ENCODE measurements at regions not wholly inside any gene's neighbourhood (a gene's known extent, or its start where the extent isn't known, plus 50 kb on each side); places are given as distances from the start of the nearest gene placed in this dataset.

GRCh38 chr5:101605700-101606099, 690.4 kb downstream of the SLCO4C1 start:
- no peak overlapping the region for H3K27ac ChIP-seq (ENCODE audit: low read length)
- in situ Hi-C loops (cut with HindIII; ENCODE audit: low pct_unique_long_range_greater_than_20kb, low sequenced_read_pairs) (no loop called here), intact Hi-C loops (cut with micrococcal nuclease; ENCODE audit: unreplicated experiment) (no loop called here)
- H3K4me3 ChIP-seq (ENCODE audit: low read depth in 2 of 2, low read length in 2 of 2) = no peak overlapping the region
- ChIA-PET POLR2A (no interaction called here), CTCF (no interaction called here)
- H3K4me1 ChIP-seq (ENCODE audit: control insufficient read depth, insufficient read depth, low read length) = no peaks in the 10 kb centered on the region
- BruUV-seq (replicated peaks) = no TSS peak
- no peak for TF ChIP-seq POLR2AphosphoS5 (IDR thresholded peaks at IDR 0.05; ENCODE audit: low read depth, low read length)
- TF ChIP-seq CTCF (IDR thresholded peaks at IDR 0.05) = no peak
- no peak for TF ChIP-seq TCF7L2 (IDR thresholded peaks at IDR 0.05; ENCODE audit: low read depth, low read length)
- no peak for TF ChIP-seq SIN3A (IDR thresholded peaks at IDR 0.05; ENCODE audit: borderline replicate concordance, insufficient read depth, low read depth, low read length)
- H3K9me3 ChIP-seq (ENCODE audit: control insufficient read depth, insufficient read depth, low read depth, low read length) = no peaks in the 10 kb centered on the region
- no peaks in the 10 kb centered on the region for H3K36me3 ChIP-seq (ENCODE audit: control insufficient read depth, insufficient read depth, low read length)
- no peak for ATAC-seq
- no peaks in the 10 kb centered on the region for H3K27me3 ChIP-seq (ENCODE audit: control insufficient read depth, insufficient read depth, low read length)
- DNase-seq (ENCODE audit: low read depth, low spot score) = no peak

GRCh38 chr5:101600614-101601013, 695.5 kb downstream of the SLCO4C1 start:
- intact Hi-C loops (cut with micrococcal nuclease; ENCODE audit: unreplicated experiment) = no loop called here
- no TSS peak for BruUV-seq (replicated peaks)
- ChIA-PET CTCF (no interaction called here), POLR2A (no interaction called here)
- Histone ChIP-seq H3K4me3 (ENCODE audit: low read depth in 2 of 2, low read length in 2 of 2) (no peak overlapping the region), H3K36me3 (ENCODE audit: control insufficient read depth, insufficient read depth, low read length) (no peaks in the 10 kb centered on the region), H3K4me1 (ENCODE audit: control insufficient read depth, insufficient read depth, low read length) (no peaks in the 10 kb centered on the region), H3K27ac (ENCODE audit: low read length) (no peak overlapping the region), H3K27me3 (ENCODE audit: control insufficient read depth, insufficient read depth, low read length) (no peaks in the 10 kb centered on the region), H3K9me3 (ENCODE audit: control insufficient read depth, insufficient read depth, low read depth, low read length) (0 out of 2 replicates have a peak, but pooled peaks cover 5% of the 10 kb centered on the region)
- in situ Hi-C loops (cut with HindIII; ENCODE audit: low pct_unique_long_range_greater_than_20kb, low sequenced_read_pairs) = no loop called here
- TF ChIP-seq REST (IDR thresholded peaks at IDR 0.05; ENCODE audit: insufficient read depth in 1 of 2, low read depth in 2 of 2, low read length in 1 of 2) (no peak), TCF7L2 (IDR thresholded peaks at IDR 0.05; ENCODE audit: low read depth, low read length) (no peak), CTCF (IDR thresholded peaks at IDR 0.05) (no peak), POLR2AphosphoS5 (IDR thresholded peaks at IDR 0.05; ENCODE audit: low read depth, low read length) (no peak), SIN3A (IDR thresholded peaks at IDR 0.05; ENCODE audit: borderline replicate concordance, insufficient read depth, low read depth, low read length) (no peak)
- ATAC-seq = no peak
- DNase-seq (ENCODE audit: low read depth, low spot score) = no peak
